SKM-1 treated with dmso at 0.1 percent for 144 hours (cell line): ENCODE measurements at regions not wholly inside any gene's neighbourhood (a gene's known extent, or its start where the extent isn't known, plus 50 kb on each side); places are given as distances from the start of the nearest gene placed in this dataset.
A peak's percentile ranks its signal among the peaks of the same experiment; 100 is the strongest.

Experiments used
- DNase-seq: peaks from one replicate; lab custom pipeline; 2025; ENCODE audit not compliant: unreplicated experiment; lab: John Stamatoyannopoulos, UW

- no peak for DNase-seq
Observed at GRCh38 chr3:117964814-117965213, 1069.8 kb downstream of the IGSF11 start.

GRCh38 chr3:117977504-117978228, 1057.0 kb downstream of the IGSF11 start:
- DNase-seq = no peak

- no peak for DNase-seq
Observed at GRCh38 chr3:117979466-117979865, 1055.2 kb downstream of the IGSF11 start.

- DNase-seq = no peak
Observed at GRCh38 chr3:117987256-117987655, 1047.4 kb downstream of the IGSF11 start.

GRCh38 chr3:117989982-117990381, 1044.7 kb downstream of the IGSF11 start:
- no peak for DNase-seq

GRCh38 chr3:117990627-117991026, 1044.0 kb downstream of the IGSF11 start:
- DNase-seq = no peak

- DNase-seq = no peak
Observed at GRCh38 chr3:117995842-117996437, 1038.7 kb downstream of the IGSF11 start.

- DNase-seq = peak; percentile 45
Observed at GRCh38 chr3:117997201-117998049, 1037.2 kb downstream of the IGSF11 start.

GRCh38 chr3:117998071-117998470, 1036.6 kb downstream of the IGSF11 start:
- no peak for DNase-seq

- DNase-seq = no peak
Observed at GRCh38 chr3:118000219-118000618, 1034.4 kb downstream of the IGSF11 start.

- no peak for DNase-seq
Observed at GRCh38 chr3:118001380-118001779, 1033.3 kb downstream of the IGSF11 start.

- DNase-seq = no peak
Observed at GRCh38 chr3:118011910-118012309, 1022.7 kb downstream of the IGSF11 start.

- no peak for DNase-seq
Observed at GRCh38 chr3:118029049-118029448, 1005.6 kb downstream of the IGSF11 start.

GRCh38 chr3:118036215-118036614, 998.4 kb downstream of the IGSF11 start:
- DNase-seq = no peak

- no peak for DNase-seq
Observed at GRCh38 chr3:118055381-118055780, 979.3 kb downstream of the IGSF11 start.

- no peak for DNase-seq
Observed at GRCh38 chr3:118057086-118057485, 977.6 kb downstream of the IGSF11 start.

- no peak for DNase-seq
Observed at GRCh38 chr3:118059096-118059495, 975.5 kb downstream of the IGSF11 start.

GRCh38 chr3:118067439-118067838, 967.2 kb downstream of the IGSF11 start:
- DNase-seq = no peak

- no peak for DNase-seq
Observed at GRCh38 chr3:118075873-118076272, 958.8 kb downstream of the IGSF11 start.

GRCh38 chr3:118077332-118077731, 957.3 kb downstream of the IGSF11 start:
- DNase-seq = no peak

- no peak for DNase-seq
Observed at GRCh38 chr3:118080889-118081288, 953.8 kb downstream of the IGSF11 start.

- no peak for DNase-seq
Observed at GRCh38 chr3:118088696-118089095, 946.0 kb downstream of the IGSF11 start.
